NB4 (cell line): ENCODE measurements at regions not wholly inside any gene's neighbourhood (a gene's known extent, or its start where the extent isn't known, plus 50 kb on each side); places are given as distances from the start of the nearest gene placed in this dataset.

Experiments
- DNase-seq: peaks from one replicate; pipeline ENCODE4 v3.0.0; 2010; ENCODE audit warnings: low read depth
- H3K4me3 ChIP-seq: one replicate; pipeline ENCODE4 v1.5.1; 2011; ENCODE audit warnings: mild to moderate bottlenecking, low read depth, low read length, moderate library complexity
- MYC ChIP-seq: IDR thresholded peaks from 2 replicates; pipeline ENCODE4 v1.6.1; 2011; ENCODE audit warnings: low read depth, low read length
- POLR2A ChIP-seq: IDR thresholded peaks from 2 replicates; pipeline ENCODE4 v1.6.1; 2011; ENCODE audit warnings: mild to moderate bottlenecking; ENCODE audit not compliant: insufficient read length; ENCODE audit errors: extremely low read depth
- TF ChIP-seq, protein P1 (sequence below): IDR thresholded peaks from 2 replicates; pipeline ENCODE4 v1.6.1; 2011; ENCODE audit warnings: low read depth, low read length
- TF ChIP-seq, protein P2 (sequence below): IDR thresholded peaks from one replicate; pipeline ENCODE4 v1.5.1; 2012; ENCODE audit warnings: low read depth, low read length

DNA sequence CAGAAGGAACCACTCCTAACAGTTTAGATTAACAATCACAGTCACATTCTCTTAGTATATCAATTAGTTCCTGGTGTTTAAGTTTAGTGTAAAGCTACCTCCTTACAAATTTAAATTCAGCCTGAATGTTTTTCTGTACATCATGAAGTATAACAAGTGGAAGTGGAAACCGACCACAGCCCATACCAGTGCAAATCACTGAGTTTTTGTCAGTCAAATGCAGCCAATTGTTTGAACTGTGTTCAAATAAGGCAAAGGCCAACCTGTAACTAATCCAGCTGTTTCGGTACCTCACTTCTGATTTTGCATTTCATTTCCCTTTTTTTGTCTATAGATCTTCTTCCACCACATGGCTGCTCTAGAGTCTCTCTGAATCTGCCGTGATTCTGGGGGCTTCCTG lies 1215.3 kb downstream of the PCDH18 start:
- H3K4me3 ChIP-seq: no peak overlapping the region
- TF ChIP-seq POLR2A (no peak), MYC (no peak)
- TF ChIP-seq, protein P1, sequence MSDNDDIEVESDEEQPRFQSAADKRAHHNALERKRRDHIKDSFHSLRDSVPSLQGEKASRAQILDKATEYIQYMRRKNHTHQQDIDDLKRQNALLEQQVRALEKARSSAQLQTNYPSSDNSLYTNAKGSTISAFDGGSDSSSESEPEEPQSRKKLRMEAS: no peak
- TF ChIP-seq, protein P2, sequence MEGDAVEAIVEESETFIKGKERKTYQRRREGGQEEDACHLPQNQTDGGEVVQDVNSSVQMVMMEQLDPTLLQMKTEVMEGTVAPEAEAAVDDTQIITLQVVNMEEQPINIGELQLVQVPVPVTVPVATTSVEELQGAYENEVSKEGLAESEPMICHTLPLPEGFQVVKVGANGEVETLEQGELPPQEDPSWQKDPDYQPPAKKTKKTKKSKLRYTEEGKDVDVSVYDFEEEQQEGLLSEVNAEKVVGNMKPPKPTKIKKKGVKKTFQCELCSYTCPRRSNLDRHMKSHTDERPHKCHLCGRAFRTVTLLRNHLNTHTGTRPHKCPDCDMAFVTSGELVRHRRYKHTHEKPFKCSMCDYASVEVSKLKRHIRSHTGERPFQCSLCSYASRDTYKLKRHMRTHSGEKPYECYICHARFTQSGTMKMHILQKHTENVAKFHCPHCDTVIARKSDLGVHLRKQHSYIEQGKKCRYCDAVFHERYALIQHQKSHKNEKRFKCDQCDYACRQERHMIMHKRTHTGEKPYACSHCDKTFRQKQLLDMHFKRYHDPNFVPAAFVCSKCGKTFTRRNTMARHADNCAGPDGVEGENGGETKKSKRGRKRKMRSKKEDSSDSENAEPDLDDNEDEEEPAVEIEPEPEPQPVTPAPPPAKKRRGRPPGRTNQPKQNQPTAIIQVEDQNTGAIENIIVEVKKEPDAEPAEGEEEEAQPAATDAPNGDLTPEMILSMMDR: no peak
- no peak for DNase-seq

DNA sequence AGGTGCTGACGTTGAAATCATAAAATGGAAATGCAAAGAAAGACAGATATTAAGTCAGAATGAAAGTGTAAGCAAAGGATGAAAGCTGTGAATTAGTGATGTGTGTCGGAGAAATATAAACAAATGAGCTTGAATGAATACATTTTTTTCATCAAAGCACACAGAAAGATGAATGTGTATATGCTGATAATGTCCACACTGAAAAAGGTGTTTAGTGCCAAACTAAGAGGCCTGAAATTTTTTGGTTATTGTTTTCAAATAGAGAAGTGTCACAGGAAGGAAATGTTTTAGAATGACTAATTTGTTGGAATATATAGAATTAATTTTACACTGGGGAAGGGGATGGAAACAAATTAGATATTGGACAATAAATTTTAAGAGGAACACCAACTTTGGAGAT lies 1217.6 kb downstream of the PCDH18 start:
- H3K4me3 ChIP-seq: no peak overlapping the region
- TF ChIP-seq, protein P1: no peak
- TF ChIP-seq POLR2A (no peak), MYC (no peak)
- TF ChIP-seq, protein P2: no peak
- no peak for DNase-seq

DNA sequence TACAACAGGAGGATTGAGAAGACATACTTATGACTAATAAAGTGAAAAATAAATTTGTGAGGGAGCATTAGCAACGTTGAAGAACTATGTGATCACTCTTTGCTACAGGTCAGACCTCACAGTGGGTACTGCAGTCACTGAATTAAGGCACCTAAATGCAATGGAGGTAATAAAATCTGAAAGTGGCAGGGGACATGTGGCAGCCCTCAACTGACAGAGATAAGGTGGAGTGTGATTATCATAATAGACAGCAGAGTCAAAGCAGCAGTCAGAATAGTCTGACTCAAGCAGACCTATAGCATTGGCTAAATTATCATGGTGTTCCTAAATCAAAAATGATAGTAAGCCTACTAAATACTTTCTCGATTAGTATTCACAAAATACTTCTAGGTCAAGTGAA lies 1220.5 kb downstream of the PCDH18 start:
- no peak overlapping the region for H3K4me3 ChIP-seq
- TF ChIP-seq, protein P1: no peak
- TF ChIP-seq MYC (no peak), POLR2A (no peak)
- TF ChIP-seq, protein P2: no peak
- no peak for DNase-seq

DNA sequence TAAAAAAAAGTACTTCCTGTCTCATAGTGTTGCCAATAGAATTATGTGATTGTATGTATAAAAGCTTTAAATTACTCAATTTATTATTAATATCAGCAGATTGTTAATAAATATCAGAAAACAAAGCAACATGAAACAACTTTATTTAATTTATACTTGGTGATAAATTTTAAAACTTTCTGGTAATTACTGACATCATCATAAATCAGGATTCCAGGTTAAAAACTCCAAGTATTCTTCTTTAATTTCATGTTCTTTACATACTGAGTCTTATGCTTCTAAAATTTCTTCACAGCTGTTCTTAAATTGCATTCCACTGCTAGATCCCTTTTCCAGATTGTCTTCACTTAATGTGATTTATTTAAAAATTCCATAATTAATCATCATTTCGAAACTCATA lies 1224.5 kb downstream of the PCDH18 start:
- H3K4me3 ChIP-seq: no peak overlapping the region
- TF ChIP-seq MYC (no peak), POLR2A (no peak)
- no peak for DNase-seq

DNA sequence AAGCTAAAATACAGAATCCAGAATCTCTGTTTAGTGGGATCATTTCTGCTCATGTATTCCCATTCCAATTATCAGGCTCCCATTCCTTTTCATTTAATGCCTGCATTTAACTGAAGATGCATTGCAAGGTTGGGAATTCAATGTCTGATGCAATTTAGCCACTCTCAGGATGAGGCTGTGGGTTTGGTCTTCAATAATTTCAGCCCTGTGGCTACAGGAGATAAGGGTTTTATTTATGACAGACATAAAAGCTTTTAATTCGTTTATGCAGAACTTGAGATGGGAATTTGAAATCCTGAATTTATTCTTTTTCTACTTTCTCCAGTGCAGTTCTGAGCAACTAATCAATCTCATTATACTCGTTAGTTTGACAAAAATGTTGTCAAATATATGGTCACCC lies 1225.9 kb downstream of the PCDH18 start:
- no peak overlapping the region for H3K4me3 ChIP-seq
- DNase-seq: no peak
- TF ChIP-seq POLR2A: no peak
- TF ChIP-seq, protein P2: no peak
- TF ChIP-seq MYC: no peak
- TF ChIP-seq, protein P1: no peak

DNA sequence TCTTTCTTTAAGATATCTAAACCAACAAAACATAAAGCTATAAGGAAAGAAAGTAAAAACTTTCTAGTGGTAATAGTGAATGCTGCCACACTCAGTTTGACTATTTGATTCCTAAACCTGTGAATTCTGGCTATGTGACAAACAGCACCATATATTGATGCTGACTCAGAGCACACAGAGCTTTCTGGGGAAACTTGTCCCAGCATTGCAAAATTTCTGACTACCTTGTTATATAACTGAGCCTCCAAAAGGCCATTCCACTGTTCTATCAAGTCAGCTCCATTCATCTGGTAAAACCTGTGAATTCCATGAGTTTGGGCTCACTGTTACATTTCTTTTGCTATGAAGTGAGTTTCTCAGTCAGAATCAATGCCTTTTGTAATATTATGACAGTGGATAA lies 1229.7 kb downstream of the PCDH18 start:
- TF ChIP-seq, protein P2: no peak
- TF ChIP-seq MYC (no peak), POLR2A (no peak)
- TF ChIP-seq, protein P1: no peak
- no peak overlapping the region for H3K4me3 ChIP-seq
- DNase-seq: no peak
